DND-41 (cell line): ENCODE measurements at regions not wholly inside any gene's neighbourhood (a gene's known extent, or its start where the extent isn't known, plus 50 kb on each side); places are given as distances from the start of the nearest gene placed in this dataset.

ENCODE experiments used
- ATAC-seq: fragments of 200-7000 bp; cut with Tn5 transposase; 3 replicates; pipeline ENCODE4 v1.9.1; 2021; ENCODE audit warnings: low read depth; ENCODE audit not compliant: insufficient read depth
- DNase-seq: peaks from one replicate; pipeline ENCODE4 v3.0.0-alpha.2; 2020
- H2AFZ ChIP-seq: 2 replicates; pipeline ENCODE4 v1.6.0; 2012; ENCODE audit warnings: low read depth, low read length
- H3K27ac ChIP-seq: 2 replicates; pipeline ENCODE4 v1.5.1; 2012; ENCODE audit warnings: low read length, inconsistent platforms
- H3K27me3 ChIP-seq: fragments of 200-600 bp; sonication (generic); 2 replicates; pipeline ENCODE4 v1.6.0; 2012; ENCODE audit warnings: low read length, mild to moderate bottlenecking, inconsistent platforms; ENCODE audit not compliant: insufficient read depth, poor library complexity
- H3K36me3 ChIP-seq: 2 replicates; pipeline ENCODE4 v1.5.1; 2012; ENCODE audit warnings: low read length, inconsistent platforms; ENCODE audit not compliant: insufficient read depth
- H3K4me1 ChIP-seq: 2 replicates; pipeline ENCODE4 v1.5.1; 2012; ENCODE audit warnings: mild to moderate bottlenecking, low read length; ENCODE audit not compliant: insufficient read depth
- H3K4me2 ChIP-seq: 2 replicates; pipeline ENCODE4 v1.6.0; 2012; ENCODE audit warnings: mild to moderate bottlenecking, moderate library complexity, low read length, inconsistent platforms; ENCODE audit not compliant: insufficient read depth
- H3K4me3 ChIP-seq, 2 experiments: fragments of 200-600 bp in 1 of 2; shearing (Covaris generic) in 1 of 2; 2 replicates each; pipeline ENCODE4 v1.5.1; 2012 to 2016; ENCODE audit warnings: inconsistent platforms in 2 of 2, low read length in 2 of 2, mild to moderate bottlenecking in 2 of 2, low read depth in 1 of 2, moderate library complexity in 1 of 2
- H3K79me2 ChIP-seq: 2 replicates; pipeline ENCODE4 v1.6.0; 2012; ENCODE audit warnings: low read length, inconsistent platforms; ENCODE audit not compliant: insufficient read depth
- H3K9ac ChIP-seq: 2 replicates; pipeline ENCODE4 v1.6.0; 2012; ENCODE audit warnings: low read depth, mild to moderate bottlenecking, inconsistent platforms, low read length, moderate library complexity
- H3K9me3 ChIP-seq: 2 replicates; pipeline ENCODE4 v1.5.1; 2012; ENCODE audit warnings: low read length, moderate library complexity, mild to moderate bottlenecking, inconsistent platforms; ENCODE audit not compliant: insufficient read depth, severe bottlenecking
- H4K20me1 ChIP-seq: 2 replicates; pipeline ENCODE4 v1.6.0; 2012; ENCODE audit warnings: low read length; ENCODE audit not compliant: insufficient read depth
- CTCF ChIP-seq: IDR thresholded peaks from 2 replicates; pipeline ENCODE4 v1.5.1; 2012; ENCODE audit warnings: borderline replicate concordance, low read length, moderate library complexity, mild to moderate bottlenecking; ENCODE audit not compliant: poor library complexity, severe bottlenecking; ENCODE audit errors: extremely low read depth
- EZH2 ChIP-seq: IDR thresholded peaks from 3 replicates; pipeline ENCODE4 v1.6.1; 2012; ENCODE audit warnings: borderline replicate concordance, low read depth, mild to moderate bottlenecking, moderate library complexity, low read length, inconsistent platforms; ENCODE audit not compliant: severe bottlenecking

GRCh38 chr1:80917826-80918225 lies 882.9 kb upstream of the ADGRL2 start:
- H3K36me3 ChIP-seq, result no peaks in the 10 kb centered on the region
- H3K9ac ChIP-seq, result no peak overlapping the region
- H3K9me3 ChIP-seq, result no peaks in the 10 kb centered on the region

GRCh38 chr1:80917225-80917624 lies 883.5 kb upstream of the ADGRL2 start:
- H4K20me1 ChIP-seq, result no peaks in the 10 kb centered on the region
- TF ChIP-seq CTCF (no peak), EZH2 (no peak)
- H2AFZ ChIP-seq, result no peak overlapping the region
- H3K9me3 ChIP-seq, result no peaks in the 10 kb centered on the region
- H3K27me3 ChIP-seq, result no peaks in the 10 kb centered on the region
- no peak overlapping the region for H3K4me2 ChIP-seq
- no peaks in the 10 kb centered on the region for H3K4me1 ChIP-seq
- no peak overlapping the region for H3K9ac ChIP-seq
- H3K27ac ChIP-seq, result no peak overlapping the region
- H3K36me3 ChIP-seq, result no peaks in the 10 kb centered on the region
- ATAC-seq, result no peak
- no peak overlapping the region for H3K4me3 ChIP-seq
- no peaks in the 10 kb centered on the region for H3K79me2 ChIP-seq
- DNase-seq, result no peak

More at GRCh38 chr1:80917826-80918225, 882.9 kb upstream of the ADGRL2 start:
- Histone ChIP-seq H4K20me1 (no peaks in the 10 kb centered on the region), H2AFZ (no peak overlapping the region), H3K27ac (no peak overlapping the region), H3K79me2 (no peaks in the 10 kb centered on the region), H3K4me2 (no peak overlapping the region), H3K4me1 (no peaks in the 10 kb centered on the region), H3K27me3 (no peaks in the 10 kb centered on the region), H3K4me3 (no peak overlapping the region)
- ATAC-seq (no peak), DNase-seq (no peak)
- TF ChIP-seq EZH2, result no peak
- TF ChIP-seq CTCF, result no peak

GRCh38 chr1:80915491-80915890 lies 885.2 kb upstream of the ADGRL2 start:
- no peak overlapping the region for H3K27ac ChIP-seq
- H3K79me2 ChIP-seq, result no peaks in the 10 kb centered on the region
- H4K20me1 ChIP-seq, result no peaks in the 10 kb centered on the region
- no peak overlapping the region for H3K9ac ChIP-seq
- H3K4me3 ChIP-seq, result no peak overlapping the region
- H3K27me3 ChIP-seq, result no peaks in the 10 kb centered on the region
- TF ChIP-seq EZH2 (no peak), CTCF (no peak)
- no peak for DNase-seq
- no peak overlapping the region for H3K4me2 ChIP-seq
- H3K36me3 ChIP-seq, result no peaks in the 10 kb centered on the region
- H3K9me3 ChIP-seq, result no peaks in the 10 kb centered on the region
- H2AFZ ChIP-seq, result no peak overlapping the region
- H3K4me1 ChIP-seq, result no peaks in the 10 kb centered on the region
- no peak for ATAC-seq

GRCh38 chr1:80910426-80910825 lies 890.3 kb upstream of the ADGRL2 start:
- H3K27me3 ChIP-seq, result no peaks in the 10 kb centered on the region
- H3K4me1 ChIP-seq, result no peaks in the 10 kb centered on the region
- no peak for ATAC-seq
- H3K9ac ChIP-seq, result no peak overlapping the region
- no peak overlapping the region for H3K4me2 ChIP-seq
- H4K20me1 ChIP-seq, result no peaks in the 10 kb centered on the region
- no peak overlapping the region for H3K4me3 ChIP-seq
- no peaks in the 10 kb centered on the region for H3K9me3 ChIP-seq
- no peaks in the 10 kb centered on the region for H3K36me3 ChIP-seq
- TF ChIP-seq EZH2, result no peak
- TF ChIP-seq CTCF, result no peak
- no peaks in the 10 kb centered on the region for H3K79me2 ChIP-seq
- H2AFZ ChIP-seq, result no peak overlapping the region
- H3K27ac ChIP-seq, result no peak overlapping the region
- DNase-seq, result no peak
